ENCODE measurements at regions not wholly inside any gene's neighbourhood (a gene's known extent, or its start where the extent isn't known, plus 50 kb on each side); places are given as distances from the start of the nearest gene placed in this dataset.

DNA sequence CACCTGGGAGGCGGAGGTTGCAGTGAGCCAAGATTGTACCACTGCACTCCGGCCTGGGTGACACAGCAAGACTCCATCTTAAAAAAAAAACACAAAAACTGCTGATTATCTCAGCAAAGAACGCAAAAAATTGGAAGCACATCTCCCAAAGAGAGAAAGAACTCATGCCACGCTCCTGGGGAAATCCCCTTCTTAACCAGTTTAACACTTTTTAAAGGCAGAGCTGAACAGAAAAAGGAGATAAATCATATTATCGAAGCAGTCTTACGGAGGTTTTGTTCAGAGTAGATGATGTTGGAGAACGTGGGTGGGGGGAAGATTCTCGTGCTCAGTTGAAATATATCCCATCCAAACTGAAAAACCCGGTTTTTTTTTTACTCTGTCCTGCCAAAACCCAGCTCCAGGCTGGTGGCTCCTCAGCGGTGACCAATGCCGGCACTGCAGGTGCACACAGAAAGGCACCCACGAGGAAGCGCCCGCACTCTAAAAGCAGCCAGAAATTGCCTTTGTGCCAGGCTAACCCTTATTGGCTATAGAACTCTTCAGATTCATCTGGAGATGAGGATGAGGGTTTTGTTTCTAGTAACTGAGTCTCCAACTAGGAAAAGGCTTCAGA, 100.2 kb upstream of the PARP11 start (continued):
- TF ChIP-seq REST (IDR thresholded peaks at IDR 0.05; ENCODE audit: low read depth) (no peak), MAX (IDR thresholded peaks at IDR 0.05) (no peak), CBX3 (IDR thresholded peaks at IDR 0.05; ENCODE audit: low read depth) (no peak), JUND (IDR thresholded peaks at IDR 0.05) (no peak), CEBPB (IDR thresholded peaks at IDR 0.05; ENCODE audit: low read depth) (no peak), SIN3A (IDR thresholded peaks at IDR 0.05; ENCODE audit: low read depth) (no peak), ZNF274 (IDR thresholded peaks at IDR 0.05; ENCODE audit: low read depth, low read length) (no peak), EZH2phosphoT487 (IDR thresholded peaks at IDR 0.05; ENCODE audit: borderline replicate concordance) (no peak)

DNA sequence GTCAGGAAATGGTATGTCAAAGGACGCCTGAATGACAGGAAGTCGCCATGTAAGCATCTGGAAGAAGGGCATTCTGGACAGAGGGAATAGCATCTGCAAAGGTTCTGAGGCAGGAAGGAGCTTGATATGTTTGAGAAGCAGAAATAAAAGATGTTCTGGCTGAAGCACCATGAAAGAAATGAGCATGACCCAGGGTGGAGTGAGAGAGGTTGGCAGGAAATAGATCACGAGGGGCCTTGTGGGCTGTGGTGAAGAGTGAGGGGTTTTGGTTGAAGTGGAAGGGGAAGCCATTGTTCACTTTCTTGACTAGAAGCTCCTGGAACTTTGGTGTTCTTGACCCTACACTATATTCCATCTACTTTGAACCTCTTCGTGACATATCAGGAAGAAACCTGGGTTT, 99.4 kb upstream of the PARP11 start:
- Histone ChIP-seq H3K9ac (ENCODE audit: low read length) (no peak overlapping the region), H3K4me2 (ENCODE audit: low read length) (no peak overlapping the region), H4K20me1 (ENCODE audit: insufficient read depth) (no peaks in the 10 kb centered on the region), H3K9me3 (ENCODE audit: control insufficient read depth in 1 of 2, insufficient read depth in 1 of 2, low read depth in 1 of 2, low read length in 2 of 2) (no peaks in the 10 kb centered on the region), H3K4me1 (ENCODE audit: control insufficient read depth in 1 of 2, insufficient read depth in 2 of 2, low read length in 2 of 2) (no peaks in the 10 kb centered on the region), H2AFZ (ENCODE audit: low read depth, low read length, poor library complexity, severe bottlenecking) (no peak overlapping the region), H3K9me2 (ENCODE audit: insufficient read depth) (no peaks in the 10 kb centered on the region), H3K27ac (ENCODE audit: low read depth, low read length) (no peak overlapping the region), H3K27me3 (ENCODE audit: insufficient read depth, low read length) (peaks cover 66% of the 10 kb centered on the region), H3K79me2 (ENCODE audit: insufficient read depth, low read length) (no peaks in the 10 kb centered on the region), H3K4me3 (replicated peaks in 1 of 2; ENCODE audit: low read depth in 1 of 2, low read length in 2 of 2) (no peak overlapping the region), H3K36me3 (ENCODE audit: control insufficient read depth in 1 of 2, insufficient read depth in 2 of 2, low read length in 2 of 2) (no peaks in the 10 kb centered on the region)
- no TSS peak for BruUV-seq (replicated peaks)
- ChIA-PET CTCF (no interaction called here), POLR2A (no interaction called here), RAD21 (ENCODE audit: low non-redundant PET in 1 of 2, low total read pairs in 2 of 2, uncharacterized antibody in 2 of 2, unreplicated experiment in 2 of 2) (no interaction called here)
- intact Hi-C loops (cut with micrococcal nuclease) = no loop called here
- ATAC-seq (no peak), DNase-seq (ENCODE audit: low read depth, low spot score) (no peak)
- TF ChIP-seq ATF3 (IDR thresholded peaks at IDR 0.05) (no peak), FOSL1 (IDR thresholded peaks at IDR 0.05; ENCODE audit: low read depth) (no peak), ZFX (IDR thresholded peaks at IDR 0.05) (no peak), EZH2phosphoT487 (IDR thresholded peaks at IDR 0.05; ENCODE audit: borderline replicate concordance) (no peak), YY1 (IDR thresholded peaks at IDR 0.05; ENCODE audit: extremely low read depth, insufficient replicate concordance, low read depth, low read length) (no peak), ELF1 (IDR thresholded peaks at IDR 0.05; ENCODE audit: borderline replicate concordance, low read depth) (no peak)
- TF ChIP-seq, protein P1, sequence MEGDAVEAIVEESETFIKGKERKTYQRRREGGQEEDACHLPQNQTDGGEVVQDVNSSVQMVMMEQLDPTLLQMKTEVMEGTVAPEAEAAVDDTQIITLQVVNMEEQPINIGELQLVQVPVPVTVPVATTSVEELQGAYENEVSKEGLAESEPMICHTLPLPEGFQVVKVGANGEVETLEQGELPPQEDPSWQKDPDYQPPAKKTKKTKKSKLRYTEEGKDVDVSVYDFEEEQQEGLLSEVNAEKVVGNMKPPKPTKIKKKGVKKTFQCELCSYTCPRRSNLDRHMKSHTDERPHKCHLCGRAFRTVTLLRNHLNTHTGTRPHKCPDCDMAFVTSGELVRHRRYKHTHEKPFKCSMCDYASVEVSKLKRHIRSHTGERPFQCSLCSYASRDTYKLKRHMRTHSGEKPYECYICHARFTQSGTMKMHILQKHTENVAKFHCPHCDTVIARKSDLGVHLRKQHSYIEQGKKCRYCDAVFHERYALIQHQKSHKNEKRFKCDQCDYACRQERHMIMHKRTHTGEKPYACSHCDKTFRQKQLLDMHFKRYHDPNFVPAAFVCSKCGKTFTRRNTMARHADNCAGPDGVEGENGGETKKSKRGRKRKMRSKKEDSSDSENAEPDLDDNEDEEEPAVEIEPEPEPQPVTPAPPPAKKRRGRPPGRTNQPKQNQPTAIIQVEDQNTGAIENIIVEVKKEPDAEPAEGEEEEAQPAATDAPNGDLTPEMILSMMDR (IDR thresholded peaks at IDR 0.05 in 2 of 3, conservative IDR thresholded peaks at IDR 0.05 in 1 of 3; ENCODE audit: borderline replicate concordance in 1 of 3, insufficient read depth in 1 of 3, low read depth in 2 of 3, low read length in 2 of 3) = no peak
- TF ChIP-seq, protein P2, sequence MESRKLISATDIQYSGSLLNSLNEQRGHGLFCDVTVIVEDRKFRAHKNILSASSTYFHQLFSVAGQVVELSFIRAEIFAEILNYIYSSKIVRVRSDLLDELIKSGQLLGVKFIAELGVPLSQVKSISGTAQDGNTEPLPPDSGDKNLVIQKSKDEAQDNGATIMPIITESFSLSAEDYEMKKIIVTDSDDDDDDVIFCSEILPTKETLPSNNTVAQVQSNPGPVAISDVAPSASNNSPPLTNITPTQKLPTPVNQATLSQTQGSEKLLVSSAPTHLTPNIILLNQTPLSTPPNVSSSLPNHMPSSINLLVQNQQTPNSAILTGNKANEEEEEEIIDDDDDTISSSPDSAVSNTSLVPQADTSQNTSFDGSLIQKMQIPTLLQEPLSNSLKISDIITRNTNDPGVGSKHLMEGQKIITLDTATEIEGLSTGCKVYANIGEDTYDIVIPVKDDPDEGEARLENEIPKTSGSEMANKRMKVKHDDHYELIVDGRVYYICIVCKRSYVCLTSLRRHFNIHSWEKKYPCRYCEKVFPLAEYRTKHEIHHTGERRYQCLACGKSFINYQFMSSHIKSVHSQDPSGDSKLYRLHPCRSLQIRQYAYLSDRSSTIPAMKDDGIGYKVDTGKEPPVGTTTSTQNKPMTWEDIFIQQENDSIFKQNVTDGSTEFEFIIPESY (IDR thresholded peaks at IDR 0.05; ENCODE audit: extremely low read depth, insufficient replicate concordance, low read length) = no peak

Data from HCT116 (cell line).